ENCODE measurements at regions not wholly inside any gene's neighbourhood (a gene's known extent, or its start where the extent isn't known, plus 50 kb on each side); places are given as distances from the start of the nearest gene placed in this dataset.

DNA sequence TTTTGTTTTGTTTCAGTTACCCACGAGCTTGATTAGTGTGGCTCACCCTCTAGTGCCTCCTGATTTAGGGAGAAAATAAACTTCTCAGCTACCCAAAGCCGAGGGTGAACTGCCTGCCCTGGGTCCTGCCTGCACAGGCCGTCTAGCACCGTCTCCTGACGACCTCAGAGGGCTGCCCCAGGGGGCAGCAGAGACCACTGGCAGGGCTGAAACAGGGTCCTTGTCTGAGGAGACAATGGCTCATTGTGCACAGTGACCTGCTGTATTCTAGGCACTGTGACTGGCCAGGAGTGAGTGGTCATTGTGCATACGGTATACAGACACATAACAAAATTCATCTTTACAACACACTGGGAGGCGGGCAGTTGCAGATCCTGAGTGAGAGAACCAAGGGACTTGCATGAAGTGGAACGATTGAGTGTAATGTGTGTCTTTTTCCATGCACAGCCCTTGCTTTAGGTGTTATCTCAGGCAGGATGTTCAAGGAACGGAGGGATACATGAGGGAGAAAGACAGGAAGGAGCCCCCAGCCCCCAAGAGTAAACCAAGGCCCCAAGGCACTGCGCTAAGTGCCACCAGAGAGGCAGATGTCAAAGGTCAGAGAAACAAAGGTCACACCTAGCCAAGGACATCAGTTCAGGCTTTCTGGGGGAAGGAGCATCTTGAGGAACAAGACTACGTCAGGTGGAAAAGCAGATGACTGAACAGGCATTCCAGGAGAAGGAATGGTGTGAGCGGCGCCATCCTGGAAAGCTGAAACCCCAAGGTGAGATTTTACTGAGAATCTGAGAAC lies 421.3 kb downstream of the LPIN1 start:
- H3K4me1 ChIP-seq (ENCODE audit: insufficient read depth, low read length), result no peaks in the 10 kb centered on the region
- no peak overlapping the region for H3K9ac ChIP-seq (ENCODE audit: low read depth, low read length)
- H3K36me3 ChIP-seq (ENCODE audit: insufficient read depth, low read length), result no peaks in the 10 kb centered on the region
- no peaks in the 10 kb centered on the region for H3K9me3 ChIP-seq (ENCODE audit: control insufficient read depth, insufficient read depth, low read length)

GRCh38 chr2:12168354-12168753 lies 421.9 kb downstream of the LPIN1 start:
- no peak overlapping the region for H3K9ac ChIP-seq (ENCODE audit: low read depth, low read length)
- no peaks in the 10 kb centered on the region for H3K4me1 ChIP-seq (ENCODE audit: insufficient read depth, low read length)
- no peaks in the 10 kb centered on the region for H3K9me3 ChIP-seq (ENCODE audit: control insufficient read depth, insufficient read depth, low read length)
- H3K36me3 ChIP-seq (ENCODE audit: insufficient read depth, low read length), result no peaks in the 10 kb centered on the region

GRCh38 chr2:12168791-12169388 lies 422.5 kb downstream of the LPIN1 start:
- H3K36me3 ChIP-seq (ENCODE audit: insufficient read depth, low read length), result no peaks in the 10 kb centered on the region
- no peaks in the 10 kb centered on the region for H3K9me3 ChIP-seq (ENCODE audit: control insufficient read depth, insufficient read depth, low read length)
- H3K9ac ChIP-seq (ENCODE audit: low read depth, low read length), result no peak overlapping the region
- H3K4me1 ChIP-seq (ENCODE audit: insufficient read depth, low read length), result no peaks in the 10 kb centered on the region

- no peaks in the 10 kb centered on the region for H3K4me1 ChIP-seq (ENCODE audit: insufficient read depth, low read length)
- no peak overlapping the region for H3K9ac ChIP-seq (ENCODE audit: low read depth, low read length)
These were observed 423.3 kb downstream of the LPIN1 start for GRCh38 chr2:12169721-12170120.

GRCh38 chr2:12170121-12170520 lies 423.7 kb downstream of the LPIN1 start:
- H3K4me1 ChIP-seq (ENCODE audit: insufficient read depth, low read length), result no peaks in the 10 kb centered on the region
- H3K9ac ChIP-seq (ENCODE audit: low read depth, low read length), result no peak overlapping the region
- no peaks in the 10 kb centered on the region for H3K9me3 ChIP-seq (ENCODE audit: control insufficient read depth, insufficient read depth, low read length)
- H3K36me3 ChIP-seq (ENCODE audit: insufficient read depth, low read length), result no peaks in the 10 kb centered on the region

More at GRCh38 chr2:12169721-12170120, 423.3 kb downstream of the LPIN1 start:
- no peaks in the 10 kb centered on the region for H3K36me3 ChIP-seq (ENCODE audit: insufficient read depth, low read length)
- no peaks in the 10 kb centered on the region for H3K9me3 ChIP-seq (ENCODE audit: control insufficient read depth, insufficient read depth, low read length)

DNA sequence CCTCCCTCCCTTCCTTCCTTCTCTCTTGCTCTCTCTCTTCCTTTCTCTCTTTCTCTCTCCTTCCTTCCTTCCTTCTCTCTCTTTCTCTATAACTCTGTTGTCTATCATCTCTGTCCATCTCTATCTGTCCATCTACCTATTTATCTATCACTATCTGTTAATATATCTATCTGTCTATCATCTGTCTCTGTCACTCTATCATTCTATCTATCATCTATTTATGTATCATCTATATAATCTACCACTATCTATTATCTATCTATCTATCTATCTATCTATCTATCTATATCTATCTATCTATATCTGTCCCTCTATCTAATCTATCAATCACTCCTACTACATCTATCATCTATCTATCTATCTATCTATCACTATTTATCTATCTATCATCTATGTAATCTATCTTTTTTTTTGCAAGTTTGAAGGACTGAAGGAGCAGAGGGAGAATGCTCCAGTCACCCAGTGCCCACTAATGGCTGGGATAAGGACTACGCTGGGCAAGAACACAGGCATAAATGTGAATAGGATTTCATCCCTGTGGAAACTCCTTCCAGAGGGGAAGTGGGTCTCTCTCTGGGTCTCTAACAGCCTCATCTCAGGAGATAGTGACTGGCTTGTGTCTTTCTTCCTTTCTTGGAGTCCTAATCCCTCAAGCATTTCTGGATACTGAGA lies 427.0 kb downstream of the LPIN1 start:
- H3K4me1 ChIP-seq (ENCODE audit: insufficient read depth, low read length), result peaks cover 15% of the 10 kb centered on the region

DNA sequence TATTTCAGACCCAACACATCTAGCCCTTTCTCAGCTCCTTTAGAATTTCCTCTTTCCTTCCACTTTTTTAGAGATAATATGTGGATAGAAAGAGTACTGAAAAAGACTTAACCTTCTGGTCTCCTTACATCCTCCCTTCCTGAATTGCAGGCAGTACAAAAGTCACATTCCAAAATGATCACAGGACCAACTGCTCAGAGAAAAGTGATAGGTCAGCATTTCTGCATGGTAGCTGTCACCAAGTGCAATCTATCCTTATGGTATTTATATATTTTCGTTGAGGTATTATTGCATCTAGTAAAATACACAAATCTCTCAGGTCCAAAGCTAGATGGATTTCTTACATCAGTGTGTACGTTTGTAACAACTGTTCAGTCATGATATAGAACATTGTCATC lies 427.5 kb downstream of the LPIN1 start:
- Histone ChIP-seq H3K36me3 (ENCODE audit: insufficient read depth, low read length) (no peaks in the 10 kb centered on the region), H3K9me3 (ENCODE audit: control insufficient read depth, insufficient read depth, low read length) (no peaks in the 10 kb centered on the region), H3K4me1 (ENCODE audit: insufficient read depth, low read length) (peaks cover 15% of the 10 kb centered on the region), H3K9ac (ENCODE audit: low read depth, low read length) (no peak overlapping the region)

More for the DNA sequence above, 427.0 kb downstream of the LPIN1 start:
- Histone ChIP-seq H3K36me3 (ENCODE audit: insufficient read depth, low read length) (no peaks in the 10 kb centered on the region), H3K9me3 (ENCODE audit: control insufficient read depth, insufficient read depth, low read length) (no peaks in the 10 kb centered on the region), H3K9ac (ENCODE audit: low read depth, low read length) (no peak overlapping the region)

DNA sequence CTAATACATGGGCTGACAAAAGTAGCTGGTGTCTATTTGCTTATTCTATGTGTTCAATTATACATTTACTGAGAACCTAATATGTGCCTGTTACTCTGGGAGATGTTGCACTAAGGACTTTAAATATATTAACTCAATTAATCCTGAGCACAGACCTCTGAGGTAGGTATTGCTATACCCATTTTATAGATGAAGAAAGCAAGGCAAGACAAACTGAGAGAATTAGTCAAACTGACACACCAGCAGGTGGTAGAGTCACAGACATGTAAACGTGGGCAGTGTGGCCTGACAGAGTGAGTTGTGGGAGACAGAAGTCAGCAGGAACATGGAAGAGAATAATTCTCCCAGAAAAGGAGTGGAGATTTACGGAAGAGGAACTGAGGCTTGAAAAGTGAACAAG lies 428.9 kb downstream of the LPIN1 start:
- Histone ChIP-seq H3K4me1 (ENCODE audit: insufficient read depth, low read length) (peaks cover 15% of the 10 kb centered on the region), H3K9ac (ENCODE audit: low read depth, low read length) (no peak overlapping the region), H3K9me3 (ENCODE audit: control insufficient read depth, insufficient read depth, low read length) (no peaks in the 10 kb centered on the region), H3K36me3 (ENCODE audit: insufficient read depth, low read length) (no peaks in the 10 kb centered on the region)

DNA sequence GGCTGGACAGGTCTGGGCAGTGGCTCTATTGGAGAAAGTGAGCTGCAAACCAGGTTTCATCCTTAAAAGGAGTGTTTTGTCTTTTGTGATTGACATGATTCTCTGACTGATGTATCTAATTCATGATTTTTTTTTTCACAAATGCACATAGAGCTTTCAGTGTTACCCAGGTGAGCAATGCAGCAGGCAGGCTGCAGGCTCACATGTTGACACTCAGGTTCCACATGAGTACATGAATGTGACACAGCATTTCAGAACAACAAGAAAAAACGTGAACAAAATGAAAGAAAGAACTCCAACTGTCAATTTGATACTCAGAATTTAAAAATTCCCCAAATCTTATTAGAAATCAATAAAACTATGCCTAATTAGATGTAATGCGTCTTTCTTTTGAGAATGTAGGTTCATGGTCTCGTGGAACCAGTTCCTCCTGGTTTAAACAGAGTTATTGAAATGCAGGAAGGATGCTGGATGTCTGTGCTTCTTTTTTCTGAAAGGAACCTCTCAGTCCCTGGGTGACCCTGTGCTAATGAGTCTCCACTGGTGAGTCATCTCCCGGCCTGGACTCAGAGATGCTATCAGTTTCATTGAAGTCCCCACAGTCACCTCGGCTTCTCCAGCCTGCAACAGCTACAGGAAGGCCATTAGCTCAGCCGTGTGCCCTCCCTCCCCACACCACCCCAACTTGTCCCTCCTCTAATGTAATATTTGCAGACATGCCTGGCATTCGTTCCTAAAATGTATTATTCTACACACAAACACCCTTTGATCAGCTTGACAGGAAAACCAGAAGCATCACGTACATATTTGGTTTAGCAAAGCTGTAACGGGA lies 430.4 kb downstream of the LPIN1 start:
- Histone ChIP-seq H3K4me1 (ENCODE audit: insufficient read depth, low read length) (peaks cover 15% of the 10 kb centered on the region), H3K36me3 (ENCODE audit: insufficient read depth, low read length) (no peaks in the 10 kb centered on the region), H3K9me3 (ENCODE audit: control insufficient read depth, insufficient read depth, low read length) (no peaks in the 10 kb centered on the region), H3K9ac (ENCODE audit: low read depth, low read length) (no peak overlapping the region)

DNA sequence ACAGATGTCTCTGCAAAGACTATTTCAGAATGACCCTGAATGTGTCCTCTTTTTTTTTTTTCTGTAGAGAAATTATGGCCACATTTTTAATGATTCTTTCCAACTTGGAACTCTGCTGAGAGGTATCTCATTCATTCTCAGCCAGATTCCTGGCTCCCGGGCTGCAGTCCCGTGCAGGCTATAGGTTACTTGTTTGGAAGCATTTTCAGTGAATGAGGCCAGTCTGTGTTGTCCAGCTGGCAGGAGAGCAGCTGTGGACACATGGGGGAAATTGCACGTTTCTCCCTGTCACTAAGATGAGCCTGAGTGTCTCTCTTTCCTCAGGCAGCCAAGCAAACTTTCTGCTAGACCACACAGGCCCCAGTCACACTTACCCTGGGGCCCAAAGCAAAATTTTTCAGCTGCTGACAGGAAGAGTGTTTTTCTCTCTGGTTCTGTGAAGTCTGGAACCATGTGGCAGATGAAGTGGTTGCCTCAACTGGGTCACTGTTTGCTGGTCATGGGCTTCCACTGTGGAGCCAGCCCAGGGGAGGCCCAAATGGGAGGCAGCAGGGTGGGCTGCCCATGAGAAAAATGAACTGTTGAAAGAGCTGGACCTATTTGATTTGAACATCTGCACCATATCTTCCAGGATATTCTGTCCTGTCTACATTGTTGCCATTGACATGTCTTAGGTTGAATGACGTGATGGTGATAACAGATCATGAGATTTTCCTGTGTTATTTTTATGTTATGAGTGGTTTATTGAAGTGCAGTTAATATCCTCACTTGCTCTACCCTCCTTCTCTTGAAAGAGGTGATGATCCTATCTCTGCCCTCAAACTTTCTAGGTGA lies 431.2 kb downstream of the LPIN1 start:
- H3K9me3 ChIP-seq (ENCODE audit: control insufficient read depth, insufficient read depth, low read length), result no peaks in the 10 kb centered on the region
- H3K36me3 ChIP-seq (ENCODE audit: insufficient read depth, low read length), result no peaks in the 10 kb centered on the region
- peaks cover 15% of the 10 kb centered on the region for H3K4me1 ChIP-seq (ENCODE audit: insufficient read depth, low read length)
- no peak overlapping the region for H3K9ac ChIP-seq (ENCODE audit: low read depth, low read length)

- Histone ChIP-seq H3K9me3 (ENCODE audit: control insufficient read depth, insufficient read depth, low read length) (no peaks in the 10 kb centered on the region), H3K4me1 (ENCODE audit: insufficient read depth, low read length) (peaks cover 15% of the 10 kb centered on the region), H3K36me3 (ENCODE audit: insufficient read depth, low read length) (no peaks in the 10 kb centered on the region), H3K9ac (ENCODE audit: low read depth, low read length) (no peak overlapping the region)
These were observed 432.1 kb downstream of the LPIN1 start for GRCh38 chr2:12178289-12179080.

DNA sequence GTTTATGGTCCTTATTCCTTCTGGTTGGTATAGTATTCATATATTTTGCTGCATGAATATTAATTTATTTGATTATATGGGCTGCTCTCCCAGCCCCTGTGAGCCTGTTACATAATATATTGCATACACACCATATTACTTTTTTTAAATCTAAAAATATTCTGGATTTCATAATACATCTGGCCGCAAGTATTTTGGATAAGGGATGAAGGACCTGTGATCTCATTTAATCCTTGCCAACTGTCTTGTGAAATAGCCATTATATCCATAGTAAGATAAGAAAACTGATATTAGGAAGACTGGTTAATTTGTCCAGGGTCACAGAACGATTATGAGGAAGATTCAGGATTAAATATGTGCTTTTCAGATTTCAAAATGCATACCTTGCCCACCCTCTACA lies 433.6 kb downstream of the LPIN1 start:
- Histone ChIP-seq H3K9ac (ENCODE audit: low read depth, low read length) (no peak overlapping the region), H3K36me3 (ENCODE audit: insufficient read depth, low read length) (no peaks in the 10 kb centered on the region), H3K9me3 (ENCODE audit: control insufficient read depth, insufficient read depth, low read length) (no peaks in the 10 kb centered on the region), H3K4me1 (ENCODE audit: insufficient read depth, low read length) (peaks cover 15% of the 10 kb centered on the region)

GRCh38 chr2:12183032-12183645 lies 436.7 kb downstream of the LPIN1 start:
- no peak overlapping the region for H3K9ac ChIP-seq (ENCODE audit: low read depth, low read length)
- H3K36me3 ChIP-seq (ENCODE audit: insufficient read depth, low read length), result no peaks in the 10 kb centered on the region
- no peaks in the 10 kb centered on the region for H3K4me1 ChIP-seq (ENCODE audit: insufficient read depth, low read length)
- no peaks in the 10 kb centered on the region for H3K9me3 ChIP-seq (ENCODE audit: control insufficient read depth, insufficient read depth, low read length)
